Left cardiac atrium (tissue), 4 donors: ENCODE measurements at regions not wholly inside any gene's neighbourhood (a gene's known extent, or its start where the extent isn't known, plus 50 kb on each side); places are given as distances from the start of the nearest gene placed in this dataset.
"Not testable (repeated sequence)": the region's sequence is repeated elsewhere in the genome, so short reads cannot be mapped to it uniquely, and the experiment has no call there.

Experiments
- ATAC-seq, 2 donors: fragments of 200-7000 bp; cut with Tn5 transposase; one replicate each; pipeline ENCODE4 v1.9.1; 2020; ENCODE audit warnings: mild to moderate bottlenecking in 2 of 2, moderate library complexity in 2 of 2
- DNase-seq: peaks from one replicate; pipeline ENCODE4 v3.0.0-alpha.2; 2020
- intact Hi-C, 2 donors: fragments of 100-400 bp; cut with DNase I; formaldehyde crosslinking; loops; one replicate each; pipeline versions ENCODE4 v1.14.1 to v1.15.1; 2022 to 2023
- donor health status: DM: no; HTN: yes; CAD: no.
- donor health status: DM: no; HTN: yes; CAD: no; lungs with severe emphysema.
- donor health status: DM: yes; HTN: yes; CAD: no.
- donor health status: Dilated cardiomyopathy.

GRCh38 chr18:60027397-60027796 is 127.6 kb downstream of the PMAIP1 start:
- DNase-seq = no peak
- no peak for ATAC-seq
- intact Hi-C loops = no loop called here

GRCh38 chr18:60024857-60025256 is 125.1 kb downstream of the PMAIP1 start:
- DNase-seq = no peak
- intact Hi-C loops = no loop called here
- no peak for ATAC-seq

- no peak for ATAC-seq
- DNase-seq = no peak
- intact Hi-C loops = no loop called here
These were observed 124.5 kb downstream of the PMAIP1 start for GRCh38 chr18:60024345-60024744.

- DNase-seq = no peak
- intact Hi-C loops = no loop called here
- no peak for ATAC-seq
These were observed 123.0 kb downstream of the PMAIP1 start for GRCh38 chr18:60022671-60023276.

GRCh38 chr18:60021556-60021955 is 121.8 kb downstream of the PMAIP1 start:
- DNase-seq (no peak), ATAC-seq (no peak)
- intact Hi-C loops = no loop called here

GRCh38 chr18:60020107-60020925 is 120.5 kb downstream of the PMAIP1 start:
- no peak for ATAC-seq
- intact Hi-C loops = no loop called here
- DNase-seq = no peak

- intact Hi-C loops = no loop called here
These were observed 119.7 kb downstream of the PMAIP1 start for GRCh38 chr18:60019463-60019840.

GRCh38 chr18:60018618-60019462 is 119.0 kb downstream of the PMAIP1 start:
- ATAC-seq (no peak), DNase-seq (no peak)
- intact Hi-C loops = no loop called here

More at GRCh38 chr18:60019463-60019840, 119.7 kb downstream of the PMAIP1 start:
- ATAC-seq (no peak), DNase-seq (no peak)

GRCh38 chr18:60018134-60018533 is 118.3 kb downstream of the PMAIP1 start:
- DNase-seq, intact Hi-C loops, ATAC-seq: not testable (repeated sequence)

- no peak for ATAC-seq
- DNase-seq = no peak
These were observed 117.6 kb downstream of the PMAIP1 start for GRCh38 chr18:60017371-60017770.

GRCh38 chr18:60015826-60016225 is 116.0 kb downstream of the PMAIP1 start:
- intact Hi-C loops, DNase-seq, ATAC-seq: not testable (repeated sequence)

More at GRCh38 chr18:60017371-60017770, 117.6 kb downstream of the PMAIP1 start:
- intact Hi-C loops = no loop called here

GRCh38 chr18:60013148-60013547 is 113.4 kb downstream of the PMAIP1 start:
- not testable (repeated sequence) for DNase-seq

GRCh38 chr18:60010984-60011383 is 111.2 kb downstream of the PMAIP1 start:
- DNase-seq (no peak), ATAC-seq (no peak)
- intact Hi-C loops = no loop called here

More at GRCh38 chr18:60013148-60013547, 113.4 kb downstream of the PMAIP1 start:
- ATAC-seq, intact Hi-C loops: not testable (repeated sequence)

GRCh38 chr18:60010513-60010912 is 110.7 kb downstream of the PMAIP1 start:
- intact Hi-C loops = no loop called here
- no peak for DNase-seq
- no peak for ATAC-seq

GRCh38 chr18:60007661-60008060 is 107.9 kb downstream of the PMAIP1 start:
- ATAC-seq (no peak), DNase-seq (no peak)
- intact Hi-C loops = no loop called here

GRCh38 chr18:60003610-60004185 is 103.9 kb downstream of the PMAIP1 start:
- DNase-seq (no peak), ATAC-seq (no peak)
- intact Hi-C loops = no loop called here

- ATAC-seq = no peak
- intact Hi-C loops = no loop called here
- no peak for DNase-seq
These were observed 96.7 kb downstream of the PMAIP1 start for GRCh38 chr18:59996370-59996966.

GRCh38 chr18:59994357-59994756 is 94.6 kb downstream of the PMAIP1 start:
- no peak for DNase-seq
- no peak for ATAC-seq
- intact Hi-C loops = no loop called here

- intact Hi-C loops = no loop called here
- ATAC-seq = no peak
- no peak for DNase-seq
These were observed 93.8 kb downstream of the PMAIP1 start for GRCh38 chr18:59993560-59993959.
